GM12892 (cell line): ENCODE measurements at regions not wholly inside any gene's neighbourhood (a gene's known extent, or its start where the extent isn't known, plus 50 kb on each side); places are given as distances from the start of the nearest gene placed in this dataset.

Source experiments
- DNase-seq: peaks from one replicate; pipeline ENCODE4 v3.0.0; 2011; ENCODE audit not compliant: insufficient read length
- FAIRE-seq: peaks from 2 replicates; lab custom pipeline; 2011; peaks lifted over from hg19 to GRCh38; lab: Jason Lieb, UNC
- POLR2A ChIP-seq: IDR thresholded peaks from 2 replicates; pipeline ENCODE4 v1.6.1; 2011; ENCODE audit warnings: low read depth, low read length, control low read depth
- POLR2AphosphoS5 ChIP-seq: IDR thresholded peaks from 2 replicates; pipeline ENCODE4 v1.6.1; 2011; ENCODE audit warnings: low read depth, low read length, control low read depth
- TAF1 ChIP-seq: IDR thresholded peaks from 2 replicates; pipeline ENCODE4 v1.6.1; 2011; ENCODE audit warnings: low read depth, mild to moderate bottlenecking, control low read depth, low read length, borderline replicate concordance

- FAIRE-seq = peak; percentile 51
- TF ChIP-seq TAF1 (no peak), POLR2AphosphoS5 (no peak), POLR2A (no peak)
Measured at GRCh38 chr4:138674209-138674608, 341.4 kb upstream of the NOCT start.

GRCh38 chr4:138673053-138673452 lies 342.5 kb upstream of the NOCT start:
- FAIRE-seq = peak; percentile 88
- TF ChIP-seq POLR2A (no peak), POLR2AphosphoS5 (no peak), TAF1 (no peak)

More at GRCh38 chr4:138674209-138674608, 341.4 kb upstream of the NOCT start:
- no peak for DNase-seq

DNA sequence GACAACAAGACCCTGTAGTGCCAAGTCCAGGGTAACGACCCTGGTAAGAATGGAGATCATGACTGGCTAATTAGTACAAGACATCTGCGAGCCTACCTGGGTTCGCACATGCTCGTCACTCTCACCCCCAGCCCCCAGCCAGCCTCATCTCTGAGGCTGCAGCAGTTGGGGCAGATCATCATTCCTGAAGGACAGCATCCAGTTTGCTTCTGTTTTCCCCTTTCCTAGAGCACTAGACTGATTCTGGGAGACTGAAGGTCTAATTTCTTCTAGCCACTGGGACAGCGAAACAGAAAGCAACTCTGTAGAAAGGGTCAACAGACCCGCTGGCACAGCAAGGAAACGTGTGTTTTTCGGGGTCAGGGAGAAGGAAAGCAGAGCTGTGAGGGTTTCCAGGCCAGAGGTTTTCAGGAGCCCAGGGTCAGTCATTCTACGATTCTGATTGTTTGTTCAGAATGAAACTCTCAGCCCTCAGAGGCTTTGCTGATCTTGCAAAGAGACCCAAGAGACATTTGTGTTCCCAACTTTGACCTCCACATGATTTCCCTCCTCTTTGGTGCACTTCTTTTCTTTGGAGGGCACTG lies 343.1 kb upstream of the NOCT start:
- peak; percentile 77 for FAIRE-seq
- TF ChIP-seq TAF1 (no peak), POLR2A (no peak), POLR2AphosphoS5 (no peak)
- no peak for DNase-seq

More at GRCh38 chr4:138673053-138673452, 342.5 kb upstream of the NOCT start:
- DNase-seq = no peak

GRCh38 chr4:138671606-138672084 lies 343.9 kb upstream of the NOCT start:
- no peak for DNase-seq
- TF ChIP-seq POLR2A (no peak), TAF1 (no peak), POLR2AphosphoS5 (no peak)
- no peak for FAIRE-seq

- no peak for DNase-seq
- FAIRE-seq = no peak
- TF ChIP-seq POLR2A = no peak
- TF ChIP-seq TAF1 = no peak
- no peak for TF ChIP-seq POLR2AphosphoS5
Measured at GRCh38 chr4:138671106-138671505, 344.5 kb upstream of the NOCT start.

- DNase-seq (no peak), FAIRE-seq (no peak)
- TF ChIP-seq POLR2A (no peak), POLR2AphosphoS5 (no peak), TAF1 (no peak)
Measured at GRCh38 chr4:138670681-138671080, 344.9 kb upstream of the NOCT start.

DNA sequence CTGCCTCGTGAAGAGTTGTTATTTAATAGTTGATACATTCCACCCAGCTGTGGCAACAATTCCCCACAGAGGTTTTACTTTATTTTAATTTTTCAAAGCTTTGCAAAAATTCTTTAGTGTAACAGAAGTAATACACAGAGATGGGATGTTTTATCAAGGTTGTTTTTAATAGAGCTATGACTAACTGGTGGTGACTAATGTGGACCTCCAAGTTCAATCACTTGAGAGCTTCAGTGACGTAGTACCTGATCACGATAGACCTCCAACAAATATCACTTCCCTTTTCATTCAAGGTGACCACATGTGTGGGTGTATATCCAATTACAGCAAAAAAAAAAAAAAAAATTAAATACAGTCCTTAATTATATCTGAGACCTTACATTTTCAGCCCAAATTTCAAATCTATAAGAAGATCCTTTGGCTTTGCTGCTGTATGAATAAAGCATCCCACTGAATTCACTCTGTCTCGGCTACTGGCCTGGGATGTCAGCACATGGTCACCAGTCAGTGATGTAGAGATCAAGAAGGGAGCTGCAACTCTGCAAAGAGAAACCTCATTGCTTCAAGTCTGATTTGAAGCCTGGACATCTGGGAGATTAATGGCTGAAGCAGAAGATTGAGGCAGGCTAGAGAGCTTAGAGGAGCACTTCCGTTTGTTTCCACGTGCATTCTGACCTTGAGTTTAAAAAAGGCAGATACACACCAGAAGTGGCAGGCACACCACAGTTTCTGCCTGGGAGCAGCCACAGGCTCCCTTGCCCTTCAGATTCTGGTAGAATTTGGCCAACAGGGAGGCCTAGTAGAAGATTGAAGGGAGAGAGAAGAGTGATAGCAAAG lies 345.9 kb upstream of the NOCT start:
- no peak for DNase-seq
- TF ChIP-seq TAF1 = no peak
- no peak for TF ChIP-seq POLR2A
- no peak for TF ChIP-seq POLR2AphosphoS5
- no peak for FAIRE-seq

DNA sequence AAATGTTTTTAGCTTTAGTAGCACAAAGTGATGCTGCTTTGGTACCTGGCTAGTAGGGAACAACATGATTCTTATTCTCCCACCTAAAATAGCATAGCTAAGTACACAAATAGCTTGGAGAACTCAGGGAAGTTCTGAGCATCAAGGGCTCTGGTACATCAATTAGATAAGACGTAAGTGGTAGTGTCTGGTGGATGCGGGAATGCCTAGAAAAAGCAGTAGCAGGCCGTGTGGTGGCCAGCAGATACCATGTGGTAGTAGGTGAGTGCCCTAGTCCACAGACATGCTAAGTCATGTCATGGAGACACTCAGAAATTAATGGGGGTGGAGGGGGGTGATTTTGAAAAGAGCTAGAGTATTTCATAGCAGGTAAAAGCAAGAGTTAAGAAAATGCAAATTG lies 347.3 kb upstream of the NOCT start:
- DNase-seq = no peak
- no peak for TF ChIP-seq POLR2AphosphoS5
- TF ChIP-seq TAF1 = no peak
- TF ChIP-seq POLR2A = no peak
- FAIRE-seq = no peak

DNA sequence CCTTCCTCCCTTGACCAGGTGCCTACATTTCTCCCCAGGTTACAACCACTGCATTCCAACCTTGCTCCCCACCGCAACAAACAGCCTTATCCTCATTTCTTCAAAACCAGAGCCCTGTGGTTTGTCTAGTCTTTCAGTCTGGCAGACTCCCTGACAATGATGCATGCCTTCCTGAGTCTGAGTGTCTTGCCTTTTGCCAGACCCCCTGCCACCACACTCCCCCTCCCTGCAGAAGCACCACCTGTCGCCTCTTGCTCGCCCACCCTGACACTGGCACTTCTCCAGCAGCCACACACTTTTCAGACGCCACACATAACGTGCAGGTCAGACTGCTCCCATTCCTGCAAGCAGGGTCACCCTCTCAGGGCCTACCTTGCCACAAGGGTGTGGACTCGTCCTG lies 349.2 kb upstream of the NOCT start:
- DNase-seq (no peak), FAIRE-seq (no peak)
- TF ChIP-seq POLR2A (no peak), TAF1 (no peak), POLR2AphosphoS5 (no peak)

- TF ChIP-seq POLR2A = no peak
- TF ChIP-seq POLR2AphosphoS5 = no peak
- TF ChIP-seq TAF1 = no peak
- no peak for DNase-seq
- no peak for FAIRE-seq
Measured at GRCh38 chr4:138665851-138666250, 349.7 kb upstream of the NOCT start.

GRCh38 chr4:138663883-138664282 lies 351.7 kb upstream of the NOCT start:
- no peak for DNase-seq
- TF ChIP-seq TAF1 = no peak
- TF ChIP-seq POLR2A = no peak
- no peak for TF ChIP-seq POLR2AphosphoS5
- no peak for FAIRE-seq

- DNase-seq (no peak), FAIRE-seq (no peak)
- no peak for TF ChIP-seq TAF1
- no peak for TF ChIP-seq POLR2AphosphoS5
- TF ChIP-seq POLR2A = no peak
Measured at GRCh38 chr4:138659812-138660316, 355.7 kb upstream of the NOCT start.
